Left ventricle myocardium inferior (tissue), 1 donor: ENCODE measurements at regions not wholly inside any gene's neighbourhood (a gene's known extent, or its start where the extent isn't known, plus 50 kb on each side); places are given as distances from the start of the nearest gene placed in this dataset.

Experiments
- DNase-seq: peaks from one replicate; pipeline ENCODE4 v3.0.0-alpha.2; 2020
- H3K27ac ChIP-seq: fragments of 200-600 bp; replicated peaks from 2 replicates; pipeline ENCODE4 v1.8.0; 2021
- H3K27me3 ChIP-seq: fragments of 200-600 bp; 2 replicates; pipeline ENCODE4 v1.8.0; 2021; ENCODE audit warnings: low read depth
- H3K36me3 ChIP-seq: fragments of 200-600 bp; 2 replicates; pipeline ENCODE4 v1.8.0; 2021
- H3K4me1 ChIP-seq: fragments of 200-600 bp; 2 replicates; pipeline ENCODE4 v1.8.0; 2021
- H3K4me3 ChIP-seq: fragments of 200-600 bp; 2 replicates; pipeline ENCODE4 v1.8.0; 2021; ENCODE audit warnings: mild to moderate bottlenecking, moderate library complexity
- H3K9me3 ChIP-seq: fragments of 200-600 bp; replicated peaks from 2 replicates; pipeline ENCODE4 v1.8.0; 2021
- CTCF ChIP-seq: fragments of 200-600 bp; IDR thresholded peaks from 2 replicates; pipeline ENCODE4 v1.8.0; 2021; ENCODE audit warnings: antibody characterized with exemption, mild to moderate bottlenecking, borderline replicate concordance
- intact Hi-C: fragments of 100-400 bp; cut with micrococcal nuclease; formaldehyde crosslinking; loops from one replicate; pipeline ENCODE4 v1.11.0; 2022
- donor health status: DM: no; HTN: yes; CAD: no; lungs with severe emphysema.

GRCh38 chr5:74124826-74125225 is 498.8 kb downstream of the ARHGEF28 start:
- TF ChIP-seq CTCF: no peak
- intact Hi-C loops: no loop called here
- no peaks in the 10 kb centered on the region for H3K27me3 ChIP-seq
- no peak for DNase-seq
- no peak overlapping the region for H3K27ac ChIP-seq
- H3K9me3 ChIP-seq: no peaks in the 10 kb centered on the region
- H3K36me3 ChIP-seq: no peaks in the 10 kb centered on the region
- no peak overlapping the region for H3K4me3 ChIP-seq
- peaks cover 12% of the 10 kb centered on the region for H3K4me1 ChIP-seq

- DNase-seq: no peak
- H3K4me3 ChIP-seq: no peak overlapping the region
- intact Hi-C loops: no loop called here
These were observed 497.9 kb downstream of the ARHGEF28 start for GRCh38 chr5:74123929-74124328.

GRCh38 chr5:74122979-74123590 is 497.1 kb downstream of the ARHGEF28 start:
- Histone ChIP-seq H3K4me3 (no peak overlapping the region), H3K4me1 (peaks cover 10% of the 10 kb centered on the region), H3K27me3 (no peaks in the 10 kb centered on the region), H3K36me3 (no peaks in the 10 kb centered on the region), H3K9me3 (peaks cover 7% of the 10 kb centered on the region), H3K27ac (no peak overlapping the region)
- intact Hi-C loops: no loop called here
- TF ChIP-seq CTCF: no peak
- DNase-seq: no peak

More at GRCh38 chr5:74123929-74124328, 497.9 kb downstream of the ARHGEF28 start:
- Histone ChIP-seq H3K4me1 (peaks cover 12% of the 10 kb centered on the region), H3K27me3 (no peaks in the 10 kb centered on the region), H3K9me3 (no peaks in the 10 kb centered on the region), H3K27ac (no peak overlapping the region), H3K36me3 (no peaks in the 10 kb centered on the region)
- no peak for TF ChIP-seq CTCF

GRCh38 chr5:74122175-74122574 is 496.2 kb downstream of the ARHGEF28 start:
- H3K27ac ChIP-seq: no peak overlapping the region

GRCh38 chr5:74120585-74120984 is 494.6 kb downstream of the ARHGEF28 start:
- no peak for TF ChIP-seq CTCF

More at GRCh38 chr5:74122175-74122574, 496.2 kb downstream of the ARHGEF28 start:
- DNase-seq: no peak
- no peaks in the 10 kb centered on the region for H3K27me3 ChIP-seq
- no peak for TF ChIP-seq CTCF
- peaks cover 2% of the 10 kb centered on the region for H3K4me1 ChIP-seq
- intact Hi-C loops: no loop called here
- no peaks in the 10 kb centered on the region for H3K36me3 ChIP-seq
- H3K4me3 ChIP-seq: no peak overlapping the region
- peaks cover 11% of the 10 kb centered on the region for H3K9me3 ChIP-seq

GRCh38 chr5:74118071-74118470 is 492.1 kb downstream of the ARHGEF28 start:
- Histone ChIP-seq H3K9me3 (peaks cover 11% of the 10 kb centered on the region), H3K27me3 (no peaks in the 10 kb centered on the region), H3K4me1 (no peaks in the 10 kb centered on the region), H3K4me3 (no peak overlapping the region), H3K36me3 (no peaks in the 10 kb centered on the region), H3K27ac (no peak overlapping the region)
- intact Hi-C loops: no loop called here
- DNase-seq: no peak
- TF ChIP-seq CTCF: no peak

More at GRCh38 chr5:74120585-74120984, 494.6 kb downstream of the ARHGEF28 start:
- Histone ChIP-seq H3K4me1 (no peaks in the 10 kb centered on the region), H3K27ac (no peak overlapping the region), H3K9me3 (peaks cover 11% of the 10 kb centered on the region), H3K27me3 (no peaks in the 10 kb centered on the region), H3K36me3 (no peaks in the 10 kb centered on the region), H3K4me3 (no peak overlapping the region)
- intact Hi-C loops: no loop called here
- no peak for DNase-seq
